H1 (cell line): ENCODE measurements at regions not wholly inside any gene's neighbourhood (a gene's known extent, or its start where the extent isn't known, plus 50 kb on each side); places are given as distances from the start of the nearest gene placed in this dataset.

Experiments
- BRCA1 ChIP-seq: IDR thresholded peaks from 2 replicates; pipeline ENCODE4 v1.6.1; 2012; ENCODE audit warnings: low read depth, low read length, improper control_type of control experiment

GRCh38 chr9:2536511-2536910, 85.1 kb upstream of the VLDLR start (continued):
- no peak for TF ChIP-seq BRCA1
